Prostate gland (tissue), 2 donors: ENCODE measurements at regions not wholly inside any gene's neighbourhood (a gene's known extent, or its start where the extent isn't known, plus 50 kb on each side); places are given as distances from the start of the nearest gene placed in this dataset.

Source experiments
- DNase-seq: peaks from one replicate; pipeline ENCODE4 v3.0.0-alpha.2; 2019; ENCODE audit warnings: low spot score
- H3K27ac ChIP-seq, 2 donors: fragments of 200-600 bp; sonication (generic); 2 replicates each; pipeline ENCODE4 v1.5.1; 2017 to 2019
- H3K27me3 ChIP-seq: fragments of 200-600 bp; sonication (generic); replicated peaks from 2 replicates; pipeline ENCODE4 v1.5.1; 2019; ENCODE audit not compliant: insufficient read depth
- H3K36me3 ChIP-seq, 2 donors: fragments of 200-600 bp; sonication (generic); 1 replicate in 1 of 2; 2 replicates in 1 of 2; pipeline versions ENCODE4 v1.5.1 to v1.8.1; 2017 to 2019
- H3K4me1 ChIP-seq: fragments of 200-600 bp; sonication (generic); replicated peaks from 2 replicates; pipeline ENCODE4 v1.5.1; 2019
- H3K4me3 ChIP-seq, 2 donors: fragments of 200-600 bp; sonication (generic); 2 replicates each; pipeline ENCODE4 v1.5.1; 2017 to 2019
- H3K9me3 ChIP-seq: fragments of 200-600 bp; sonication (generic); 2 replicates; pipeline ENCODE4 v1.5.1; 2017
- CTCF ChIP-seq, 4 experiments: fragments of 200-600 bp in 2 of 4; fragments of 450-650 bp in 2 of 4; sonication (generic) in 2 of 4; IDR thresholded peaks; 1 replicate in 3 of 4; 2 replicates in 1 of 4; pipeline ENCODE4 v1.5.1; 2016 to 2019; ENCODE audit warnings: antibody characterized with exemption in 4 of 4, mild to moderate bottlenecking in 2 of 4, moderate library complexity in 2 of 4
- POLR2A ChIP-seq: fragments of 450-650 bp; IDR thresholded peaks from one replicate; pipeline ENCODE4 v1.6.1; 2016; ENCODE audit warnings: antibody characterized with exemption, mild to moderate bottlenecking
- POLR2AphosphoS5 ChIP-seq: sonication (generic); formaldehyde crosslinking; IDR thresholded peaks from one replicate; pipeline ENCODE4 v1.6.1; 2017; ENCODE audit warnings: antibody characterized with exemption
- WGBS: methylation state at CpG from one replicate; pipeline ENCODE4 v1.1.5; 2018; 5-methylcytosine and 5-hydroxymethylcytosine counted together
- intact Hi-C: fragments of 100-400 bp; cut with DNase I; formaldehyde crosslinking; loops from one replicate; pipeline ENCODE4 v1.14.2; 2022

GRCh38 chr12:19746471-19746870 is 307.2 kb downstream of the AEBP2 start:
- intact Hi-C loops, result loop anchor here (10.0 kb wide), 3 partner anchors 628 to 1058 kb away; no protein-coding TSS in a partner anchor
- no peak for DNase-seq
- H3K9me3 ChIP-seq, result no peaks in the 10 kb centered on the region
- TF ChIP-seq POLR2AphosphoS5 (peak; percentile 53), CTCF (IDR thresholded peaks at IDR 0.05) (no peak), POLR2A (no peak)
- H3K27me3 ChIP-seq, result no peaks in the 10 kb centered on the region
- H3K4me3 ChIP-seq, result no peak overlapping the region
- H3K27ac ChIP-seq, result peak overlapping the region; percentile 3 to 17
- WGBS, result 33% methylated on average over 4 of the region's 4 CpGs
- H3K4me1 ChIP-seq, result peaks cover 7% of the 10 kb centered on the region
- no peaks in the 10 kb centered on the region for H3K36me3 ChIP-seq

- no peaks in the 10 kb centered on the region for H3K36me3 ChIP-seq
- intact Hi-C loops, result loop anchor here (10.0 kb wide), 5 partner anchors 155 to 1055 kb away; no protein-coding TSS in a partner anchor
- DNase-seq, result no peak
- H3K4me1 ChIP-seq, result peaks cover under 1% of the 10 kb centered on the region
- no peaks in the 10 kb centered on the region for H3K27me3 ChIP-seq
- 50% methylated on average over 7 of the region's 7 CpGs for WGBS
- no peak overlapping the region for H3K4me3 ChIP-seq
- no peak for TF ChIP-seq CTCF (IDR thresholded peaks at IDR 0.05)
- TF ChIP-seq POLR2A, result no peak
- TF ChIP-seq POLR2AphosphoS5, result no peak
- no peak overlapping the region for H3K27ac ChIP-seq
- no peaks in the 10 kb centered on the region for H3K9me3 ChIP-seq
These were observed 310.7 kb downstream of the AEBP2 start for GRCh38 chr12:19749906-19750574.

- 97% methylated on average over 1 of the region's 1 CpG for WGBS
- no peak overlapping the region for H3K27ac ChIP-seq
- no peak for DNase-seq
- TF ChIP-seq POLR2AphosphoS5 (no peak), CTCF (IDR thresholded peaks at IDR 0.05) (no peak)
- no peak overlapping the region for H3K4me3 ChIP-seq
- H3K36me3 ChIP-seq, result no peaks in the 10 kb centered on the region
- H3K27me3 ChIP-seq, result no peaks in the 10 kb centered on the region
- no peaks in the 10 kb centered on the region for H3K9me3 ChIP-seq
- intact Hi-C loops, result loop anchor here (10.0 kb wide), 2 partner anchors 154 to 524 kb away; no protein-coding TSS in a partner anchor
- no peaks in the 10 kb centered on the region for H3K4me1 ChIP-seq
These were observed 311.8 kb downstream of the AEBP2 start for GRCh38 chr12:19751078-19751477.

GRCh38 chr12:19752712-19753111 is 313.4 kb downstream of the AEBP2 start:
- H3K27ac ChIP-seq, result no peak overlapping the region
- no peak overlapping the region for H3K4me3 ChIP-seq
- TF ChIP-seq POLR2A, result no peak
- TF ChIP-seq CTCF (IDR thresholded peaks at IDR 0.05), result no peak
- no peak for TF ChIP-seq POLR2AphosphoS5
- no peaks in the 10 kb centered on the region for H3K4me1 ChIP-seq
- no peaks in the 10 kb centered on the region for H3K27me3 ChIP-seq
- no peak for DNase-seq
- no peaks in the 10 kb centered on the region for H3K9me3 ChIP-seq
- intact Hi-C loops, result loop anchor here (10.0 kb wide), 2 partner anchors 152 to 522 kb away; no protein-coding TSS in a partner anchor
- WGBS, result 95% methylated on average over 3 of the region's 3 CpGs
- no peaks in the 10 kb centered on the region for H3K36me3 ChIP-seq

GRCh38 chr12:19755136-19755535 is 315.8 kb downstream of the AEBP2 start:
- 82% methylated on average over 2 of the region's 2 CpGs for WGBS
- H3K36me3 ChIP-seq, result no peaks in the 10 kb centered on the region
- no peaks in the 10 kb centered on the region for H3K27me3 ChIP-seq
- H3K4me3 ChIP-seq, result no peak overlapping the region
- no peak overlapping the region for H3K27ac ChIP-seq
- no peaks in the 10 kb centered on the region for H3K4me1 ChIP-seq
- no peaks in the 10 kb centered on the region for H3K9me3 ChIP-seq
- intact Hi-C loops, result loop anchor here (10.0 kb wide), 2 partner anchors 150 to 520 kb away; no protein-coding TSS in a partner anchor
- no peak for TF ChIP-seq POLR2AphosphoS5
- TF ChIP-seq CTCF (IDR thresholded peaks at IDR 0.05), result no peak
- TF ChIP-seq POLR2A, result no peak
- DNase-seq, result no peak
